H1 (cell line): ENCODE measurements at regions not wholly inside any gene's neighbourhood (a gene's known extent, or its start where the extent isn't known, plus 50 kb on each side); places are given as distances from the start of the nearest gene placed in this dataset.

ENCODE experiments used
- CTCF ChIA-PET: fragments of 300-600 bp; sonication (Branson Sonifier 250); formaldehyde crosslinking; loops from one replicate; lab custom pipeline; 2021; ENCODE audit not compliant: partially characterized antibody; lab: Charles Lee
- POLR2A ChIA-PET: fragments of 300-600 bp; sonication (Branson Sonifier 250); formaldehyde crosslinking; loops from one replicate; lab custom pipeline; 2021; ENCODE audit warnings: inconsistent platforms; ENCODE audit not compliant: partially characterized antibody; lab: Charles Lee
- DNase-seq, 2 experiments: peaks; one replicate each; pipeline versions ENCODE4 v3.0.0 to v3.0.0-alpha.2; 2010 to 2022; ENCODE audit warnings: low spot score in 2 of 2, low read depth in 1 of 2, mixed read lengths in 1 of 2
- FAIRE-seq: peaks from 2 replicates; lab custom pipeline; 2011; peaks lifted over from hg19 to GRCh38; lab: Jason Lieb, UNC
- H2AFZ ChIP-seq: 2 replicates; pipeline ENCODE4 v1.8.1; 2012; ENCODE audit warnings: low read length, inconsistent platforms
- H2AK5ac ChIP-seq: 2 replicates; pipeline ENCODE4 v1.6.1; 2013; ENCODE audit warnings: low read depth, low read length
- H2BK120ac ChIP-seq: replicated peaks from 2 replicates; pipeline ENCODE3; 2013; ENCODE audit warnings: low read depth, low read length, inconsistent platforms
- H2BK12ac ChIP-seq: 2 replicates; pipeline ENCODE4 v1.6.1; 2013; ENCODE audit warnings: low read depth, low read length
- H2BK15ac ChIP-seq: 2 replicates; pipeline ENCODE4 v1.6.1; 2013; ENCODE audit warnings: low read length
- H2BK20ac ChIP-seq: 2 replicates; pipeline ENCODE4 v1.6.1; 2013; ENCODE audit warnings: low read length
- H2BK5ac ChIP-seq: 2 replicates; pipeline ENCODE4 v1.6.1; 2013; ENCODE audit warnings: low read depth, low read length
- H3K14ac ChIP-seq: 2 replicates; pipeline ENCODE4 v1.6.1; 2013; ENCODE audit warnings: inconsistent platforms; ENCODE audit not compliant: insufficient read length
- H3K18ac ChIP-seq: 2 replicates; pipeline ENCODE4 v1.6.1; 2013; ENCODE audit warnings: low read length; ENCODE audit errors: extremely low read depth
- H3K23ac ChIP-seq: 2 replicates; pipeline ENCODE4 v1.6.1; 2013; ENCODE audit warnings: inconsistent platforms; ENCODE audit not compliant: insufficient read length
- H3K23me2 ChIP-seq: 2 replicates; pipeline ENCODE4 v1.6.1; 2013; ENCODE audit warnings: low read depth, low read length
- H3K27ac ChIP-seq: 2 replicates; pipeline ENCODE4 v1.6.1; 2011; ENCODE audit warnings: low read depth, low read length, inconsistent platforms
- H3K27me3 ChIP-seq, 4 experiments: replicated peaks in 1 of 4; 1 replicate in 1 of 4; 2 replicates in 3 of 4; pipeline versions ENCODE4 v1.6.1 to v1.8.1; 2011 to 2013; ENCODE audit warnings: low read length in 3 of 4, mild to moderate bottlenecking in 3 of 4, inconsistent platforms in 2 of 4, mixed read lengths in 2 of 4, moderate library complexity in 1 of 4; ENCODE audit not compliant: control insufficient read depth in 3 of 4, insufficient read depth in 3 of 4; ENCODE audit errors: extremely low read depth in 1 of 4
- H3K36me3 ChIP-seq, 4 experiments: 2 replicates each; pipeline versions ENCODE4 v1.6.1 to v1.8.1; 2011 to 2013; ENCODE audit warnings: mild to moderate bottlenecking in 4 of 4, low read length in 3 of 4, moderate library complexity in 2 of 4, control low read depth in 1 of 4, inconsistent platforms in 1 of 4; ENCODE audit not compliant: insufficient read depth in 4 of 4, control insufficient read depth in 2 of 4
- H3K4ac ChIP-seq: replicated peaks from 2 replicates; pipeline ENCODE3; 2013; ENCODE audit warnings: low read length, low read depth, mixed read lengths, inconsistent platforms; ENCODE audit not compliant: insufficient read length
- H3K4me1 ChIP-seq, 4 experiments: replicated peaks in 1 of 4; 1 replicate in 1 of 4; 2 replicates in 3 of 4; pipeline versions ENCODE4 v1.6.1 to v1.8.1; 2011 to 2013; ENCODE audit warnings: low read length in 3 of 4, inconsistent platforms in 2 of 4, mixed read lengths in 1 of 4; ENCODE audit not compliant: insufficient read depth in 4 of 4, control insufficient read depth in 3 of 4
- H3K4me2 ChIP-seq, 2 experiments: 2 replicates each; pipeline versions ENCODE4 v1.6.1 to v1.8.1; 2011 to 2013; ENCODE audit warnings: low read depth in 2 of 2, low read length in 2 of 2, control low read depth in 1 of 2, inconsistent platforms in 1 of 2, mild to moderate bottlenecking in 1 of 2; ENCODE audit not compliant: insufficient read depth in 1 of 2
- H3K4me3 ChIP-seq, 4 experiments: fragments of 200-600, 300-600 bp in 1 of 4; sonication (generic), shearing (Covaris generic), sonication (Bioruptor Twin) in 1 of 4; 2 replicates each; pipeline versions ENCODE4 v1.5.1 to v1.8.1; 2011 to 2016; ENCODE audit warnings: low read length in 4 of 4, low read depth in 3 of 4, control low read depth in 2 of 4, inconsistent platforms in 2 of 4, mild to moderate bottlenecking in 2 of 4, mixed read lengths in 1 of 4, moderate library complexity in 1 of 4; ENCODE audit not compliant: insufficient read depth in 2 of 4; ENCODE audit errors: extremely low read depth in 1 of 4
- H3K56ac ChIP-seq: replicated peaks from 2 replicates; pipeline ENCODE3; 2013; ENCODE audit warnings: low read depth, mild to moderate bottlenecking, mixed read lengths, low read length, inconsistent platforms; ENCODE audit not compliant: insufficient read length
- H3K79me1 ChIP-seq: 2 replicates; pipeline ENCODE4 v1.6.1; 2013; ENCODE audit warnings: low read depth, low read length, control low read depth
- H3K79me2 ChIP-seq, 2 experiments: 2 replicates each; pipeline versions ENCODE4 v1.6.1 to v1.8.1; 2012 to 2013; ENCODE audit warnings: low read length in 2 of 2, mild to moderate bottlenecking in 2 of 2, inconsistent platforms in 1 of 2; ENCODE audit not compliant: insufficient read depth in 2 of 2, control insufficient read depth in 1 of 2
- H3K9ac ChIP-seq, 4 experiments: replicated peaks in 1 of 4; 1 replicate in 1 of 4; 2 replicates in 3 of 4; pipeline versions ENCODE4 v1.6.1 to v1.8.1; 2011 to 2013; ENCODE audit warnings: low read depth in 3 of 4, low read length in 3 of 4, control low read depth in 2 of 4, mild to moderate bottlenecking in 2 of 4, moderate library complexity in 2 of 4, inconsistent platforms in 1 of 4; ENCODE audit errors: extremely low read depth in 1 of 4
- H3K9me3 ChIP-seq, 2 experiments: 2 replicates each; pipeline versions ENCODE4 v1.6.1 to v1.8.1; 2012 to 2013; ENCODE audit warnings: mild to moderate bottlenecking in 2 of 2, moderate library complexity in 2 of 2, control low read depth in 1 of 2, inconsistent platforms in 1 of 2, low read depth in 1 of 2, low read length in 1 of 2, mixed read lengths in 1 of 2; ENCODE audit not compliant: insufficient read depth in 2 of 2
- H4K20me1 ChIP-seq, 2 experiments: replicated peaks in 1 of 2; 2 replicates each; pipeline versions ENCODE3 to v1.8.1; 2011 to 2013; ENCODE audit warnings: inconsistent platforms in 2 of 2, low read length in 2 of 2, mild to moderate bottlenecking in 1 of 2; ENCODE audit not compliant: insufficient read depth in 2 of 2, control insufficient read depth in 1 of 2
- H4K5ac ChIP-seq: 2 replicates; pipeline ENCODE4 v1.6.1; 2013; ENCODE audit warnings: low read length, low read depth, mixed read lengths, inconsistent platforms; ENCODE audit not compliant: insufficient read length
- H4K8ac ChIP-seq: 2 replicates; pipeline ENCODE4 v1.8.0; 2013; ENCODE audit warnings: mild to moderate bottlenecking, moderate library complexity, low read length, inconsistent platforms; ENCODE audit not compliant: insufficient read depth; ENCODE audit errors: extremely low read depth
- H4K91ac ChIP-seq: replicated peaks from 2 replicates; pipeline ENCODE3; 2013; ENCODE audit warnings: low read length, mixed read lengths, inconsistent platforms; ENCODE audit not compliant: insufficient read length
- CBX8 ChIP-seq: fragments of 300-800, 300-1000 bp; sonication (generic); IDR thresholded peaks from 2 replicates; pipeline ENCODE4 v1.7.1; 2016; ENCODE audit warnings: low read depth, low read length, borderline replicate concordance
- CEBPB ChIP-seq: IDR thresholded peaks from 2 replicates; pipeline ENCODE4 v1.6.1; 2012; ENCODE audit warnings: low read depth, low read length
- EGR1 ChIP-seq: IDR thresholded peaks from 2 replicates; pipeline ENCODE4 v1.6.1; 2011; ENCODE audit warnings: low read depth, low read length, borderline replicate concordance
- HDAC6 ChIP-seq: IDR thresholded peaks from one replicate; pipeline ENCODE4 v1.7.1; 2012; ENCODE audit warnings: low read depth, mild to moderate bottlenecking, inconsistent platforms, low read length, moderate library complexity
- KDM4A ChIP-seq: IDR thresholded peaks from one replicate; pipeline ENCODE4 v1.7.1; 2012; ENCODE audit warnings: low read depth, mild to moderate bottlenecking, moderate library complexity, low read length, inconsistent platforms; ENCODE audit not compliant: severe bottlenecking
- RBBP5 ChIP-seq: IDR thresholded peaks from 2 replicates; pipeline ENCODE4 v1.7.1; 2012; ENCODE audit warnings: low read depth, mild to moderate bottlenecking, inconsistent platforms, low read length, moderate library complexity, borderline replicate concordance
- SAP30 ChIP-seq: fragments of 300-600 bp; sonication (generic); IDR thresholded peaks from 2 replicates; pipeline ENCODE4 v1.7.1; 2012; ENCODE audit warnings: low read length, moderate library complexity, mild to moderate bottlenecking, inconsistent platforms; ENCODE audit not compliant: insufficient read depth, insufficient replicate concordance
- SRF ChIP-seq: IDR thresholded peaks from 2 replicates; pipeline ENCODE4 v1.6.1; 2011; ENCODE audit warnings: mild to moderate bottlenecking, low read depth, low read length, moderate library complexity
- TAF1 ChIP-seq: IDR thresholded peaks from 2 replicates; pipeline ENCODE4 v1.6.1; 2011; ENCODE audit warnings: mild to moderate bottlenecking, low read depth, low read length
- TCF12 ChIP-seq: IDR thresholded peaks from 2 replicates; pipeline ENCODE4 v1.6.1; 2011; ENCODE audit warnings: low read depth, mild to moderate bottlenecking, low read length
- USF2 ChIP-seq: IDR thresholded peaks from 2 replicates; pipeline ENCODE4 v1.6.1; 2011; ENCODE audit warnings: low read length, improper control_type of control experiment
- WGBS, 2 experiments: shearing (Covaris generic) in 1 of 2; methylation state at CpG; one replicate each; pipeline versions ENCODE4 v1.1.6 to v1.1.7; 2013 to 2015; ENCODE audit warnings: low lambda C conversion rate in 2 of 2, mixed read lengths in 2 of 2, inconsistent platforms in 1 of 2, low coverage in 1 of 2, missing lambda C conversion rate in 1 of 2; ENCODE audit not compliant: insufficient replicate concordance in 2 of 2, insufficient coverage in 1 of 2, insufficient read length in 1 of 2; ENCODE audit errors: extremely low coverage in 1 of 2, missing lambda C conversion rate in 1 of 2; 5-methylcytosine and 5-hydroxymethylcytosine counted together
- TF ChIP-seq, protein P1 (sequence below): IDR thresholded peaks from 2 replicates; pipeline ENCODE4 v1.6.1; 2011; ENCODE audit warnings: low read depth, mild to moderate bottlenecking, low read length; ENCODE audit not compliant: insufficient read depth

- Histone ChIP-seq H3K4me2 (no peak overlapping the region), H3K4me3 (no peak overlapping the region), H3K79me2 (no peaks in the 10 kb centered on the region), H3K23me2 (no peaks in the 10 kb centered on the region), H2BK120ac (no peak overlapping the region), H3K18ac (no peak overlapping the region), H3K23ac (no peak overlapping the region), H4K91ac (no peak overlapping the region), H3K27ac (no peak overlapping the region), H3K56ac (no peak overlapping the region), H3K27me3 (no peaks in the 10 kb centered on the region), H3K9me3 (no peaks in the 10 kb centered on the region), H3K14ac (no peak overlapping the region), H4K5ac (no peak overlapping the region), H3K4me1 (no peaks in the 10 kb centered on the region), H2AFZ (no peak overlapping the region), H2BK12ac (no peak overlapping the region), H3K36me3 (no peaks in the 10 kb centered on the region)
- POLR2A ChIA-PET = no interaction called here
- no peak for DNase-seq
- WGBS, 2 experiments = 93% methylated on average over 1 of the region's 1 CpG; no CpG with 5 or more reads in 1 of the 2 experiments
- no peak for TF ChIP-seq USF2
- TF ChIP-seq KDM4A = no peak
- no peak for TF ChIP-seq CEBPB
- TF ChIP-seq HDAC6 = no peak
- TF ChIP-seq EGR1 = no peak
- TF ChIP-seq, protein P1, sequence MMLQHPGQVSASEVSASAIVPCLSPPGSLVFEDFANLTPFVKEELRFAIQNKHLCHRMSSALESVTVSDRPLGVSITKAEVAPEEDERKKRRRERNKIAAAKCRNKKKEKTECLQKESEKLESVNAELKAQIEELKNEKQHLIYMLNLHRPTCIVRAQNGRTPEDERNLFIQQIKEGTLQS = no peak
- TF ChIP-seq TCF12 = no peak
- no peak for TF ChIP-seq RBBP5
- no peak for TF ChIP-seq CBX8
- TF ChIP-seq SRF = no peak
- no peak for TF ChIP-seq TAF1
- TF ChIP-seq SAP30 = no peak
- TF ChIP-seq, all 59 proteins: peak for 0
- Histone ChIP-seq H2BK15ac (no peak overlapping the region), H2BK20ac (no peak overlapping the region), H3K4ac (no peak overlapping the region), H2BK5ac (no peak overlapping the region), H4K8ac (no peak overlapping the region), H3K79me1 (no peaks in the 10 kb centered on the region), H2AK5ac (no peak overlapping the region), H3K9ac (no peak overlapping the region), H4K20me1 (no peaks in the 10 kb centered on the region)
- CTCF ChIA-PET = interaction anchor here (0.8 kb wide), 1 partner anchor 10 kb away, joined by 4 read pairs; no protein-coding TSS in a partner anchor
- FAIRE-seq = no peak
Observed at GRCh38 chr9:115747731-115748130, 405.9 kb upstream of the PAPPA start.
